ENCODE measurements at regions not wholly inside any gene's neighbourhood (a gene's known extent, or its start where the extent isn't known, plus 50 kb on each side); places are given as distances from the start of the nearest gene placed in this dataset.

DNA sequence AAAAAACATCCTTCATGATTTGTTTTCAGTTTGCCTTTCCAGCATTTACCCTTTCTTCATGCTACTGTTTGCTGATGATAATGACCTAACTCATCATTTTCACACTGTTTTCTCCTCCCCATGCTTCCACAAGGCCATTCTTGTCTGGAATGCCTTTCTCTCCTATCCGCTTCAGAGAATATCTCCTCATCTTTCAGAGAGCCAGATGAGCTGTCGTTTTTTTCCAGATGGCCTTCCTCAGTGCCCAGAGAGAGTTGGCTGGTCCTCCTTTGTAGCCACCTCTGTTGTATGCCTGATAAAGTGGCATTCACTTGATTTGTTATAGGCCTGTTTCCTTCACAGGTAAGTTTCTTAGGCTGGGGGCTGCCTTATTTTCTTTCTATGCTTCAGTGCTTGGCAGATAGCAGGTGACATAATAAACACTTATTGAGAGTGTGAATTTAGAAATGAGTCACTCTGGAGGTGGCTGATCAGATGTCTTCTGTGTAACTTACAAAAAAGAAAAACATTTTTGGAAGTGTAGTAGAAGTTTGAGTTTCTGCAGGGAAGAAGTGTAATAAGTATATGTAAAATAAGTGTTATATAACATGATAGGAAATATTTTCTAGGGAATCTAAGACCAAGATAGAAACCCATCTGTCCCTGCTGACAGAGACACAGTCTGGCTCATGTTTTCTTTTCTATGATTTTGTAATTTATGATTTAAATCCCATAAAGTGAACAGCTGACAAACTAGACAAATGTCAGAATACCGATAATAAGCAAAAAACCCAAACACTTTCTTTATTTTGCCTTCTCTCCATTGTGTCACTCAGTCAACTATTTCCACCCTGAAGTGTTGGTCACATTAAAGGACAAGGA is 174.5 kb downstream of the DACT1 start:
- Histone ChIP-seq H3K4me1 (peaks cover 0 to 11% of the 10 kb centered on the region in 2 donors), H3K27ac (no peak overlapping the region), H3K9me3 (no peaks in the 10 kb centered on the region), H3K36me3 (no peaks in the 10 kb centered on the region), H3K27me3 (no peaks in the 10 kb centered on the region), H3K4me3 (no peak overlapping the region)
- TF ChIP-seq, protein P1, sequence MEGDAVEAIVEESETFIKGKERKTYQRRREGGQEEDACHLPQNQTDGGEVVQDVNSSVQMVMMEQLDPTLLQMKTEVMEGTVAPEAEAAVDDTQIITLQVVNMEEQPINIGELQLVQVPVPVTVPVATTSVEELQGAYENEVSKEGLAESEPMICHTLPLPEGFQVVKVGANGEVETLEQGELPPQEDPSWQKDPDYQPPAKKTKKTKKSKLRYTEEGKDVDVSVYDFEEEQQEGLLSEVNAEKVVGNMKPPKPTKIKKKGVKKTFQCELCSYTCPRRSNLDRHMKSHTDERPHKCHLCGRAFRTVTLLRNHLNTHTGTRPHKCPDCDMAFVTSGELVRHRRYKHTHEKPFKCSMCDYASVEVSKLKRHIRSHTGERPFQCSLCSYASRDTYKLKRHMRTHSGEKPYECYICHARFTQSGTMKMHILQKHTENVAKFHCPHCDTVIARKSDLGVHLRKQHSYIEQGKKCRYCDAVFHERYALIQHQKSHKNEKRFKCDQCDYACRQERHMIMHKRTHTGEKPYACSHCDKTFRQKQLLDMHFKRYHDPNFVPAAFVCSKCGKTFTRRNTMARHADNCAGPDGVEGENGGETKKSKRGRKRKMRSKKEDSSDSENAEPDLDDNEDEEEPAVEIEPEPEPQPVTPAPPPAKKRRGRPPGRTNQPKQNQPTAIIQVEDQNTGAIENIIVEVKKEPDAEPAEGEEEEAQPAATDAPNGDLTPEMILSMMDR (IDR thresholded peaks at IDR 0.05): no peak
- DNase-seq (ENCODE audit: low spot score): no peak

DNA sequence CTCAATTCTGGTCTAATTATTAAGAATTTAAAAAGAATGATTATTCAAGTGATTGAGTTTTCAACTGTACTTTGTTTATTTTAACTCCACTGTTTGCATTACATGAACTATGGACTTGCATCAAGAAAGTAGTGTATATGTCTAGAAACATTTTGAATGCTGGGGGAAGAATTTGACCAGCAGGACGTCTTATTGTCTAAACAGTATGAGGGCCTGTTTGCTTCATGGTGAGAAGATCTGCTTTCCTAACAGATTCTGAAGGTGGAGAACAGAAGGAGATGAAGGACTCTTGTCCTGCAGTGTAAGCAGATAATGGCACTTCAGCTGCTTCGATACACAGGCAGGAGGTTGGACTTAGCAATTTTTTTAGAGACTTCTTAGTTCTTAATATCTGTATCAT is 176.0 kb downstream of the DACT1 start:
- Histone ChIP-seq H3K4me3 (no peak overlapping the region), H3K4me1 (peaks cover 0 to 11% of the 10 kb centered on the region in 2 donors), H3K9me3 (no peaks in the 10 kb centered on the region), H3K27ac (no peak overlapping the region), H3K36me3 (no peaks in the 10 kb centered on the region), H3K27me3 (no peaks in the 10 kb centered on the region)
- DNase-seq (ENCODE audit: low spot score): no peak
- TF ChIP-seq, protein P1 (IDR thresholded peaks at IDR 0.05): no peak

DNA sequence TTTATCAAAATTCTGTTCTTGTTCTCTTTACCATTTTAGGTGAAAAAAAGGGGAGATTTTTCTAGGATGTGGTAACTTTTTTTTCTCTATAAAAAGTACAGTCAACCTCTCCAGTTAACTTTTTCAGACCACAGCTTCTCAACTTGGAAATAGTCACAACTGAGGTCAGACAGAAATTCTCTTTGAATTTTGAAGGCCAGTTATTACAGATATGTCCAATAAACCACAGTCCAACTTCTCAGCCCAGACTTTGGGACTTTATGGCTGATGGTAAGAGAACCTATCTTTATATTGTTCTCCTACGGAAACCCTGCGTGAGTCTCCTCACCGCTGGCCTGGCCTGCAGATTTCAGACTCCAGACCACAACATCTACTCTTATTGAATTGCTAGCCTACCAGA is 176.7 kb downstream of the DACT1 start:
- no peak overlapping the region for H3K4me3 ChIP-seq
- H3K36me3 ChIP-seq: no peaks in the 10 kb centered on the region
- DNase-seq (ENCODE audit: low spot score): no peak
- H3K9me3 ChIP-seq: no peaks in the 10 kb centered on the region
- no peak overlapping the region for H3K27ac ChIP-seq
- TF ChIP-seq, protein P1 (IDR thresholded peaks at IDR 0.05): no peak
- peaks cover 0 to 11% of the 10 kb centered on the region in 2 donors for H3K4me1 ChIP-seq
- H3K27me3 ChIP-seq: no peaks in the 10 kb centered on the region

DNA sequence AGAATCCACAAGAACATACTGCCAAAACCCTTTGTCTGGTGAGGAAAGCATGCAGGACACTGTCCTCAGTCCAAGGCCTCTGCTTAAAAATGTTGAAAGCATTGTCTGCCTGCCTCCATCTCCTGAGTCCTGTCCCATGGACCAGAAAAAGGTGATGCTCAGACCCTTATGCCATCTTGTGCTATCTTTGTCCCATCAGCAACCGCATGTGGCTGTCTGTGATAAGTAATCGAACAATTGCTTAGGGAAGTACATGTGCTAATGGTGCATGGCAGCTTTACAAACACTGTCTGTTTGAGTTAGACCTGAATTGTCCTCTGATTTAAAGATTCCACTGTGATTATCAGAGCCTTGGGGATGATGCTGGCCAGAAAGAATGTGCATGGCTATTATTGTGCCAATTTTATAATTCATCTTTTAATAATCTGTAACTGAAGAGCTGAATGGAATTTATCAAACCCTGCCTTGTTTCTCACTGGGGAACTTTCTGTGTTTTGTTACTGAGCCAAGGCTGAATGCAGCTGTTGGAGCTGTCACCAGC is 177.5 kb downstream of the DACT1 start:
- H3K27ac ChIP-seq: no peak overlapping the region
- TF ChIP-seq, protein P1 (IDR thresholded peaks at IDR 0.05): no peak

DNA sequence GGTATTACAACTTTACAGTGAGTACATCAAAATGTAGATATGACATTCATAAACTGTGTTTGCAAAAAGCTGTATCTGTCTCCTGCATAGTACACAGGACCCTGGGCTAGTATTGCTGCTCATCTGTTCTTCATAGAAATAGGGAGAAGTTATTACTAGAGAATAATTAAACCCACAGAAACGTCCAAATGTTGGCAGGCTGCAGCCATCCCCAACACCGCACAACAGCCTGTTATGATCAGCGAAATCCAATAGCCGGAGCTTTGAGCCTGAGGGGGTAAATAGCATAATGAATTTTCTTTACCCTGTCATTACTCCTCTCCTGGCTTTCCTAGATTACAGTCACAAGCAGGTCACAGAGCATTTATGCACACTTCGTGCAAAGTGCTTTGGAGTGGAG is 178.0 kb downstream of the DACT1 start:
- H3K4me3 ChIP-seq: no peak overlapping the region
- TF ChIP-seq, protein P1 (IDR thresholded peaks at IDR 0.05): no peak
- peaks cover 0 to 11% of the 10 kb centered on the region in 2 donors for H3K4me1 ChIP-seq
- H3K9me3 ChIP-seq: no peaks in the 10 kb centered on the region
- DNase-seq (ENCODE audit: low spot score): no peak
- H3K27me3 ChIP-seq: no peaks in the 10 kb centered on the region
- no peak overlapping the region for H3K27ac ChIP-seq
- no peaks in the 10 kb centered on the region for H3K36me3 ChIP-seq

More for the DNA sequence above, 177.5 kb downstream of the DACT1 start:
- Histone ChIP-seq H3K4me1 (peaks cover 0 to 11% of the 10 kb centered on the region in 2 donors), H3K36me3 (no peaks in the 10 kb centered on the region), H3K4me3 (no peak overlapping the region), H3K27me3 (no peaks in the 10 kb centered on the region), H3K9me3 (no peaks in the 10 kb centered on the region)
- no peak for DNase-seq (ENCODE audit: low spot score)

Measured in right atrium auricular region (tissue), 2 donors.